ENCODE measurements at regions not wholly inside any gene's neighbourhood (a gene's known extent, or its start where the extent isn't known, plus 50 kb on each side); places are given as distances from the start of the nearest gene placed in this dataset.

DNA sequence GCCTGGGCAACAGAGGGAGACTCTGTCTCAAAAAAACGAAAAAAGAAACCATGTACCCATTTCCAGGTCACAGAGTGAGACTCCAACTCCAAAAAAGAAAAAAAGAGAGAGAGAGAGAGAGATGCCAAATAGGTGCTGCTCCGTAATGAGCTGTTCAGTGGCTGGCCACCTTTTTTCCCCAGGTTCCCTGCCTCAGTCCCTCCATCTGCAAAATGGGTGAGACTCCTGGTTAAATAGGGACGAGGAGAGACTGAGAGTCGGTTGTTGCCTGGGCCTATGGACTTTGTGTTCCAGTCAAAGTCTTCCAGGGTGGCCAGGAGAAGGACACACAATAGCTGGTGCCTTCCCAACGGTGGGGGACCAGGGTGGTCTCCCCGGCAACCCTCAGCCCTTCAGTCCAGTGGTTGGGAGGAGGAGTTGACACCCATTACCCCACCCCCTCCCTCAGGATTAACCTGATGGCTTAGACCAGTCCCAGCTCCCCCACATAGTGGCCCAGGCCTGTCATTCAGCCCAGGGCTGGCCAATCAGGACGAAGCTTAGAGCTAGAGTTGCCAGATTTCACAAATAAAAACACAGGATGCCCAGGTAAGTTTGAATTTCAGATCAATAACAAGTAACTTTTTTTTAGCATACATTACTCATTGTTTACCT lies 258.2 kb downstream of the PARN start:
- Histone ChIP-seq H3K9me3 (ENCODE audit: control insufficient read depth, insufficient read depth, low read length) (no peaks in the 10 kb centered on the region), H3K27me3 (ENCODE audit: control insufficient read depth, insufficient read depth, low read length) (no peaks in the 10 kb centered on the region), H3K4me1 (ENCODE audit: control insufficient read depth, insufficient read depth, low read length) (peaks cover 6% of the 10 kb centered on the region), H3K4me3 (ENCODE audit: low read depth, low read length) (no peak overlapping the region), H3K27ac (ENCODE audit: low read depth, low read length) (no peak overlapping the region), H3K36me3 (ENCODE audit: control insufficient read depth, insufficient read depth, low read length) (no peaks in the 10 kb centered on the region)
- no peak for DNase-seq (ENCODE audit: low read depth in 4 of 6, low spot score in 6 of 6)
- WGBS (ENCODE audit: insufficient coverage) = 20% methylated on average over 1 of the region's 7 CpGs

DNA sequence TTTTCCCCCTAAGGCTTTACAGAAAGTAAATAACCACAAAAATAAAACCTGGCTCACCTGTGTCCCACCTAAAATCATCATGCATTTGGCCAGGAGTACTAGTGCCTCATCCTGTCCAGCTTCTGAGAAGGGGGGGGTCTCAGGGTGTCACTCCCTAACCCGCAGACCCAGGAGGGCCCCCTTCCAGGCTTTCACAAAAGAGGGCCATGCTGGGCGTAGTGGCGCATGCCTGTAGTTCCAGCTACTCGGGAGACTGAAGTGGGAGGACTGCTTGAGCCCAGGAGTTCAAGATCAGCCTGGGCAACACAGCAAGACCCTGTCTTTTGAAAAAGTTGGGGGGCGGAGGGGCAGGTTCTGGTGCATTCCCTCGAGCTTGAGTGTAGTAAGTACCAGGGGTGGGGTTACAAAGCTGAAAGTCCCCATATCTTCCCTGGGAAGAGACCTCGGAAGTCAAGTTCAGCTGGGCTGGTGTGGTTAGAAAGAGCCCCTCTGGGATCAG lies 259.3 kb downstream of the PARN start:
- Histone ChIP-seq H3K27me3 (ENCODE audit: control insufficient read depth, insufficient read depth, low read length) (no peaks in the 10 kb centered on the region), H3K27ac (ENCODE audit: low read depth, low read length) (no peak overlapping the region), H3K36me3 (ENCODE audit: control insufficient read depth, insufficient read depth, low read length) (no peaks in the 10 kb centered on the region), H3K4me3 (ENCODE audit: low read depth, low read length) (no peak overlapping the region), H3K9me3 (ENCODE audit: control insufficient read depth, insufficient read depth, low read length) (no peaks in the 10 kb centered on the region), H3K4me1 (ENCODE audit: control insufficient read depth, insufficient read depth, low read length) (peaks cover under 1% of the 10 kb centered on the region)
- 61% methylated on average over 6 of the region's 7 CpGs for WGBS (ENCODE audit: insufficient coverage)
- DNase-seq (ENCODE audit: low read depth in 4 of 6, low spot score in 6 of 6) = no peak

GRCh38 chr16:14369734-14370598 lies 260.1 kb downstream of the PARN start:
- 88% methylated on average over 26 of the region's 26 CpGs for WGBS (ENCODE audit: insufficient coverage)
- Histone ChIP-seq H3K36me3 (ENCODE audit: control insufficient read depth, insufficient read depth, low read length) (no peaks in the 10 kb centered on the region), H3K27me3 (ENCODE audit: control insufficient read depth, insufficient read depth, low read length) (no peaks in the 10 kb centered on the region), H3K9me3 (ENCODE audit: control insufficient read depth, insufficient read depth, low read length) (no peaks in the 10 kb centered on the region), H3K27ac (ENCODE audit: low read depth, low read length) (no peak overlapping the region), H3K4me1 (ENCODE audit: control insufficient read depth, insufficient read depth, low read length) (no peaks in the 10 kb centered on the region), H3K4me3 (ENCODE audit: low read depth, low read length) (no peak overlapping the region)
- no peak for DNase-seq (ENCODE audit: low read depth in 4 of 6, low spot score in 6 of 6)

- H3K27ac ChIP-seq (ENCODE audit: low read depth, low read length) = no peak overlapping the region
- H3K27me3 ChIP-seq (ENCODE audit: control insufficient read depth, insufficient read depth, low read length) = no peaks in the 10 kb centered on the region
- no peaks in the 10 kb centered on the region for H3K36me3 ChIP-seq (ENCODE audit: control insufficient read depth, insufficient read depth, low read length)
- no peaks in the 10 kb centered on the region for H3K9me3 ChIP-seq (ENCODE audit: control insufficient read depth, insufficient read depth, low read length)
- no peak for DNase-seq (ENCODE audit: low read depth in 4 of 6, low spot score in 6 of 6)
- no peak overlapping the region for H3K4me3 ChIP-seq (ENCODE audit: low read depth, low read length)
- H3K4me1 ChIP-seq (ENCODE audit: control insufficient read depth, insufficient read depth, low read length) = no peaks in the 10 kb centered on the region
- WGBS (ENCODE audit: insufficient coverage) = 94% methylated on average over 3 of the region's 3 CpGs
These were observed 261.7 kb downstream of the PARN start for GRCh38 chr16:14368399-14368798.

GRCh38 chr16:14366974-14367707 lies 262.9 kb downstream of the PARN start:
- no peak overlapping the region for H3K27ac ChIP-seq (ENCODE audit: low read depth, low read length)
- DNase-seq (ENCODE audit: low read depth in 4 of 6, low spot score in 6 of 6) = no peak
- H3K9me3 ChIP-seq (ENCODE audit: control insufficient read depth, insufficient read depth, low read length) = no peaks in the 10 kb centered on the region
- H3K4me3 ChIP-seq (ENCODE audit: low read depth, low read length) = no peak overlapping the region
- no peaks in the 10 kb centered on the region for H3K36me3 ChIP-seq (ENCODE audit: control insufficient read depth, insufficient read depth, low read length)
- 87% methylated on average over 6 of the region's 10 CpGs for WGBS (ENCODE audit: insufficient coverage)
- H3K4me1 ChIP-seq (ENCODE audit: control insufficient read depth, insufficient read depth, low read length) = no peaks in the 10 kb centered on the region
- no peaks in the 10 kb centered on the region for H3K27me3 ChIP-seq (ENCODE audit: control insufficient read depth, insufficient read depth, low read length)

- no peak for DNase-seq (ENCODE audit: low read depth in 4 of 6, low spot score in 6 of 6)
- no peaks in the 10 kb centered on the region for H3K4me1 ChIP-seq (ENCODE audit: control insufficient read depth, insufficient read depth, low read length)
- no peaks in the 10 kb centered on the region for H3K27me3 ChIP-seq (ENCODE audit: control insufficient read depth, insufficient read depth, low read length)
- no peak overlapping the region for H3K27ac ChIP-seq (ENCODE audit: low read depth, low read length)
- WGBS (ENCODE audit: insufficient coverage) = 96% methylated on average over 6 of the region's 7 CpGs
- no peaks in the 10 kb centered on the region for H3K36me3 ChIP-seq (ENCODE audit: control insufficient read depth, insufficient read depth, low read length)
- H3K9me3 ChIP-seq (ENCODE audit: control insufficient read depth, insufficient read depth, low read length) = no peaks in the 10 kb centered on the region
- H3K4me3 ChIP-seq (ENCODE audit: low read depth, low read length) = no peak overlapping the region
These were observed 263.6 kb downstream of the PARN start for GRCh38 chr16:14366447-14366846.

DNA sequence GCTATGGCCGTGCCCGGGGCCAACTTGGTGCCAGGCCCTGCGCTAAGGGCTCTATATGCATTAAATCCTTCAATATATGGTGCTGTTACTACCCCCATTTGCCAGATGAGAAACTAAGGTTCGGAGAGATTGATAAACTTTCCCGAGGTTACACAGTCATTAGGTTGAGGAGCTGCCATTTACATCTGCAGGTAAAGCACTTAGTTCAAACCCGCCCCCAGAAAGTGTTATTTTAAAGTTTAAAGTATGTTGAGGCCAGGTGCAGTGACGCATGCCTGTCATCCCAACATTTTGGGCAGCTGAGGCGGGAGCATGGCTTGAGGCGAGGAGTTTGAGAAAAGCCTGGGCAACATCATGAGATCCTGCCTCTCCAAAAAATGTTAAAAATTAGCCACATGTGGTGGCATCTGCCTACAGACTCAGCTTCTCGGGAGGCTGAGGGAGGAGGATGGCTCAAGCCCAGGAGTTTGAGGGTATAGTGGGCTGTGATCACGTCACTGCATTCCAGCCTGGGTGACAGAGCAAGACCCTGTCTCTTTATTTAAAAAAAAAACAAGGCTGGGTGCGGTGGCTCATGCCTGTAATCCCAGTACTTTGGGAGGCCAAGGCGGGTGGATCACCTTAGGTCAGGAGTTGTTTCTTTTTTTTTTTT lies 264.7 kb downstream of the PARN start:
- no peak overlapping the region for H3K4me3 ChIP-seq (ENCODE audit: low read depth, low read length)
- no peaks in the 10 kb centered on the region for H3K27me3 ChIP-seq (ENCODE audit: control insufficient read depth, insufficient read depth, low read length)
- no peaks in the 10 kb centered on the region for H3K9me3 ChIP-seq (ENCODE audit: control insufficient read depth, insufficient read depth, low read length)
- no peak for DNase-seq (ENCODE audit: low read depth in 4 of 6, low spot score in 6 of 6)
- no peaks in the 10 kb centered on the region for H3K36me3 ChIP-seq (ENCODE audit: control insufficient read depth, insufficient read depth, low read length)
- no peaks in the 10 kb centered on the region for H3K4me1 ChIP-seq (ENCODE audit: control insufficient read depth, insufficient read depth, low read length)
- H3K27ac ChIP-seq (ENCODE audit: low read depth, low read length) = no peak overlapping the region
- 97% methylated on average over 10 of the region's 13 CpGs for WGBS (ENCODE audit: insufficient coverage)

DNA sequence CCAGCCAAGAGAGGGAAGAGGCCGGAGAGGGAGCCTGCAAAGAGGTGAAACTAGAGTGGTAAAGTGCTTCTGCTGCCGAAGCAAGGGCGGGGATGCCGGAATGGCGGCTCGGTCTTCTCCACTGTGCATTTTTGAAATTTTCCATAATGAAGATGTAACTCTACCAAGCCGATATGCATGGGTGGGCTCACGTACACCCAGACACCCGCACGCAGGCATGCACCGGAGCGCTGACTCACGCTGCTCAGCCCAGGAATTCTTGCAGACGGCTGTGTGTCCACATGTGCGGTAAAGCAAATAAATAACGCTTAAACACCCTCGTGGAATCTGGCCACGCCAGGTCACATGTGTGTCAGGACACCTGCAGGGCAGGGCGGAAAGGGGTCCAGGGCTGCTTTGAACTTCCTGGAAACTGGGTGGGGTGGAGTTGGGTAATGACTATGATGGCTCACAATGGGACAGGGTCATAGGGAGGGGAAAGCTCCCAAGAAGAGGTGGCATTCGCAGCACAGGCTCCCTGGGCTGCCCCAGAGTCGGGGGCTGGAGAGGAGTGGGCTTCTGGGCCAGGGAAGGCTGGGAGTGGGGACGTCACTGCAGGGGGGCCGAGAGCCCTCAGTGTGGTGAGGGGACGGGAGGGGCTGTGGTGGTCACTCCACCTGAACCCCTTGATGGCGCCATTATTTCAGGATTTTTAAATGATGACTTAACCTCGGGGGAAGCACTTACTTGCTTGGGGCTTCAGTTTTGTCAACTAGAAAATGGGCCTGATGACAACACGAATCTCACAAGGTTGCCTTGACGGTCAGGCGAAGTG lies 265.5 kb downstream of the PARN start:
- no peaks in the 10 kb centered on the region for H3K27me3 ChIP-seq (ENCODE audit: control insufficient read depth, insufficient read depth, low read length)
- WGBS (ENCODE audit: insufficient coverage) = 65% methylated on average over 29 of the region's 29 CpGs
- no peaks in the 10 kb centered on the region for H3K9me3 ChIP-seq (ENCODE audit: control insufficient read depth, insufficient read depth, low read length)
- DNase-seq (ENCODE audit: low read depth in 4 of 6, low spot score in 6 of 6) = no peak
- no peak overlapping the region for H3K4me3 ChIP-seq (ENCODE audit: low read depth, low read length)
- no peak overlapping the region for H3K27ac ChIP-seq (ENCODE audit: low read depth, low read length)
- H3K4me1 ChIP-seq (ENCODE audit: control insufficient read depth, insufficient read depth, low read length) = no peaks in the 10 kb centered on the region
- no peaks in the 10 kb centered on the region for H3K36me3 ChIP-seq (ENCODE audit: control insufficient read depth, insufficient read depth, low read length)

DNA sequence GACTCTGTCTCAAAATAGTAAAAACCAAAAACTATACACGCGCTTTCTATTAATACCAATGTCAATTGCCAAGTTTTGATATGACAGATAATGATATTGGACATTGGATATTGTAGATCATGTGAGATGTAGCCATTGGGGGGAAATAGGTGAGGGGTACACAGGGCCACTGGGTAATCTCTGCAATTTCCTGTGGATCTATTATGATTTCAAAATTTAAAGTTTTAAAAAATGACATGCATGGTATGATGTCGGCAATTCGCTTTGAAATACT lies 266.0 kb downstream of the PARN start:
- H3K9me3 ChIP-seq (ENCODE audit: control insufficient read depth, insufficient read depth, low read length) = no peaks in the 10 kb centered on the region
- 78% methylated on average over 2 of the region's 4 CpGs for WGBS (ENCODE audit: insufficient coverage)
- no peak for DNase-seq (ENCODE audit: low read depth in 4 of 6, low spot score in 6 of 6)
- no peaks in the 10 kb centered on the region for H3K4me1 ChIP-seq (ENCODE audit: control insufficient read depth, insufficient read depth, low read length)
- no peak overlapping the region for H3K27ac ChIP-seq (ENCODE audit: low read depth, low read length)
- no peak overlapping the region for H3K4me3 ChIP-seq (ENCODE audit: low read depth, low read length)
- no peaks in the 10 kb centered on the region for H3K27me3 ChIP-seq (ENCODE audit: control insufficient read depth, insufficient read depth, low read length)
- H3K36me3 ChIP-seq (ENCODE audit: control insufficient read depth, insufficient read depth, low read length) = no peaks in the 10 kb centered on the region
